ENCODE measurements at regions not wholly inside any gene's neighbourhood (a gene's known extent, or its start where the extent isn't known, plus 50 kb on each side); places are given as distances from the start of the nearest gene placed in this dataset.

- no peak for TF ChIP-seq CTCF (IDR thresholded peaks at IDR 0.05)
- no peak for TF ChIP-seq EZH2 (IDR thresholded peaks at IDR 0.05; ENCODE audit: borderline replicate concordance, insufficient read depth, low read depth, low read length, poor library complexity, severe bottlenecking)
These were observed 115.0 kb upstream of the CCDC85A start for GRCh38 chr2:56068746-56069145.

All from B cell (primary cell).